SK-N-SH (cell line): ENCODE measurements at regions not wholly inside any gene's neighbourhood (a gene's known extent, or its start where the extent isn't known, plus 50 kb on each side); places are given as distances from the start of the nearest gene placed in this dataset.

Experiments used
- CTCF ChIA-PET: fragments of 300-600, 350-600 bp; formaldehyde crosslinking; extraction: SDS; loops from one replicate; lab custom pipeline; 2021; lab: Yijun Ruan, JAX
- POLR2A ChIA-PET: fragments of 350-600 bp; sonication (Branson Sonifier 250); formaldehyde crosslinking; extraction: SDS; loops from one replicate; lab custom pipeline; 2020; ENCODE audit warnings: antibody characterized with exemption, inconsistent platforms; lab: Yijun Ruan, JAX
- DNase-seq: peaks from one replicate; pipeline ENCODE4 v3.0.0; 2012
- H2AFZ ChIP-seq: fragments of 200-600 bp; sonication (generic); 2 replicates; pipeline ENCODE4 v1.8.1; 2016; ENCODE audit warnings: antibody characterized with exemption, mild to moderate bottlenecking, low read depth
- H3F3A ChIP-seq: fragments of 200-600 bp; sonication (generic); replicated peaks from 2 replicates; pipeline ENCODE3; 2016; ENCODE audit warnings: antibody characterized with exemption, mild to moderate bottlenecking; ENCODE audit not compliant: insufficient read depth
- H3K27ac ChIP-seq, 2 experiments: fragments of 200-500 bp in 1 of 2; fragments of 200-600 bp in 1 of 2; sonication (Bioruptor generic) in 1 of 2; sonication (generic), shearing (Covaris generic) in 1 of 2; 2 replicates each; pipeline versions ENCODE4 v1.5.1 to v1.6.1; 2014 to 2016; ENCODE audit warnings: low read depth in 2 of 2, inconsistent platforms in 1 of 2, low read length in 1 of 2, mild to moderate bottlenecking in 1 of 2, mixed read lengths in 1 of 2
- H3K27me3 ChIP-seq: fragments of 200-600 bp; sonication (generic), shearing (Covaris generic); 2 replicates; pipeline ENCODE4 v1.6.1; 2016; ENCODE audit warnings: mixed run types; ENCODE audit not compliant: insufficient read depth
- H3K36me3 ChIP-seq, 2 experiments: fragments of 200-500 bp in 1 of 2; fragments of 200-600 bp in 1 of 2; sonication (Bioruptor generic) in 1 of 2; sonication (generic) in 1 of 2; replicated peaks in 1 of 2; 2 replicates each; pipeline versions ENCODE3 to v1.5.1; 2014 to 2016; ENCODE audit warnings: low read length in 1 of 2, mild to moderate bottlenecking in 1 of 2; ENCODE audit not compliant: insufficient read depth in 2 of 2, control insufficient read depth in 1 of 2
- H3K4me1 ChIP-seq, 2 experiments: fragments of 200-500 bp in 1 of 2; fragments of 200-600 bp in 1 of 2; sonication (Bioruptor generic) in 1 of 2; sonication (generic), shearing (Covaris generic) in 1 of 2; 2 replicates each; pipeline versions ENCODE4 v1.5.1 to v1.6.1; 2014 to 2016; ENCODE audit warnings: low read depth in 1 of 2, low read length in 1 of 2, mixed run types in 1 of 2; ENCODE audit not compliant: insufficient read depth in 2 of 2, control insufficient read depth in 1 of 2
- H3K4me2 ChIP-seq: fragments of 200-600 bp; sonication (generic), shearing (Covaris generic); 2 replicates; pipeline ENCODE4 v1.6.1; 2017; ENCODE audit warnings: mixed run types
- H3K4me3 ChIP-seq, 2 experiments: fragments of 200-500 bp in 1 of 2; fragments of 200-600 bp in 1 of 2; sonication (Bioruptor generic) in 1 of 2; sonication (generic), shearing (Covaris generic) in 1 of 2; 2 replicates each; pipeline versions ENCODE4 v1.5.1 to v1.8.1; 2014 to 2016; ENCODE audit warnings: low read depth in 2 of 2, inconsistent platforms in 1 of 2, low read length in 1 of 2, mild to moderate bottlenecking in 1 of 2, mixed read lengths in 1 of 2, moderate library complexity in 1 of 2
- H3K79me2 ChIP-seq: fragments of 200-600 bp; sonication (generic); 2 replicates; pipeline ENCODE4 v1.8.1; 2017; ENCODE audit warnings: mild to moderate bottlenecking; ENCODE audit not compliant: insufficient read depth
- H3K9ac ChIP-seq: fragments of 200-600 bp; sonication (generic); 2 replicates; pipeline ENCODE4 v1.6.1; 2017; ENCODE audit warnings: mixed run types
- H3K9me2 ChIP-seq: fragments of 200-600 bp; sonication (generic); 2 replicates; pipeline ENCODE4 v1.6.1; 2017; ENCODE audit warnings: mixed run types
- H3K9me3 ChIP-seq: fragments of 200-600 bp; sonication (generic); 2 replicates; pipeline ENCODE4 v1.6.1; 2017; ENCODE audit warnings: mixed run types, mild to moderate bottlenecking, moderate library complexity
- H4K20me1 ChIP-seq: fragments of 200-600 bp; sonication (generic); 2 replicates; pipeline ENCODE4 v1.6.1; 2017; ENCODE audit warnings: mild to moderate bottlenecking, mixed run types; ENCODE audit not compliant: insufficient read depth
- EP300 ChIP-seq, 2 experiments: IDR thresholded peaks; 2 replicates each; pipeline versions ENCODE4 v1.4.0 to v1.6.1; 2012; ENCODE audit warnings: borderline replicate concordance in 1 of 2, low read depth in 1 of 2, low read length in 1 of 2
- FOXM1 ChIP-seq: IDR thresholded peaks from 2 replicates; pipeline ENCODE4 v1.4.0; 2012; ENCODE audit warnings: low read depth, mild to moderate bottlenecking
- GABPA ChIP-seq: IDR thresholded peaks from 2 replicates; pipeline ENCODE4 v1.4.0; 2012; ENCODE audit warnings: low read depth, mild to moderate bottlenecking
- GATA2 ChIP-seq: sonication (generic); formaldehyde crosslinking; IDR thresholded peaks from 2 replicates; pipeline ENCODE4 v1.5.0; 2020; ENCODE audit warnings: mild to moderate bottlenecking, missing genetic modification reagents
- MAX ChIP-seq: IDR thresholded peaks from 2 replicates; pipeline ENCODE4 v1.4.0; 2012; ENCODE audit warnings: low read depth
- MXI1 ChIP-seq: IDR thresholded peaks from 2 replicates; pipeline ENCODE4 v1.6.1; 2012; ENCODE audit warnings: mild to moderate bottlenecking, low read depth, low read length, improper control_type of control experiment
- NFIC ChIP-seq: IDR thresholded peaks from 2 replicates; pipeline ENCODE4 v1.4.0; 2012; ENCODE audit warnings: borderline replicate concordance
- NRF1 ChIP-seq: IDR thresholded peaks from 2 replicates; pipeline ENCODE4 v1.6.1; 2012; ENCODE audit warnings: low read depth, mild to moderate bottlenecking, low read length
- PBX3 ChIP-seq: IDR thresholded peaks from 2 replicates; pipeline ENCODE4; 2012
- POLR2AphosphoS5 ChIP-seq: IDR thresholded peaks from 2 replicates; pipeline ENCODE4 v1.6.1; 2012; ENCODE audit warnings: low read depth, low read length
- RAD21 ChIP-seq: IDR thresholded peaks from 2 replicates; pipeline ENCODE4 v1.6.1; 2012; ENCODE audit warnings: mild to moderate bottlenecking, low read length
- RCOR1 ChIP-seq: fragments of 150-350 bp; IDR thresholded peaks from 2 replicates; pipeline ENCODE4 v1.6.1; 2017; ENCODE audit warnings: antibody characterized with exemption, low read length
- SIN3A ChIP-seq: IDR thresholded peaks from 2 replicates; pipeline ENCODE4 v1.6.1; 2012; ENCODE audit warnings: low read depth, mild to moderate bottlenecking, low read length, moderate library complexity, borderline replicate concordance
- YY1 ChIP-seq: IDR thresholded peaks from 2 replicates; pipeline ENCODE4 v1.4.0; 2012; ENCODE audit warnings: low read depth, mild to moderate bottlenecking
- WGBS: methylation state at CpG from one replicate; pipeline ENCODE4 v1.1.6; 2017; ENCODE audit warnings: low lambda C conversion rate; 5-methylcytosine and 5-hydroxymethylcytosine counted together
- TF ChIP-seq, protein P1 (sequence below): fragments of 200-600 bp; sonication (generic); IDR thresholded peaks from 2 replicates; pipeline ENCODE4 v1.6.1; 2017; ENCODE audit warnings: antibody characterized with exemption, mild to moderate bottlenecking, moderate library complexity

DNA sequence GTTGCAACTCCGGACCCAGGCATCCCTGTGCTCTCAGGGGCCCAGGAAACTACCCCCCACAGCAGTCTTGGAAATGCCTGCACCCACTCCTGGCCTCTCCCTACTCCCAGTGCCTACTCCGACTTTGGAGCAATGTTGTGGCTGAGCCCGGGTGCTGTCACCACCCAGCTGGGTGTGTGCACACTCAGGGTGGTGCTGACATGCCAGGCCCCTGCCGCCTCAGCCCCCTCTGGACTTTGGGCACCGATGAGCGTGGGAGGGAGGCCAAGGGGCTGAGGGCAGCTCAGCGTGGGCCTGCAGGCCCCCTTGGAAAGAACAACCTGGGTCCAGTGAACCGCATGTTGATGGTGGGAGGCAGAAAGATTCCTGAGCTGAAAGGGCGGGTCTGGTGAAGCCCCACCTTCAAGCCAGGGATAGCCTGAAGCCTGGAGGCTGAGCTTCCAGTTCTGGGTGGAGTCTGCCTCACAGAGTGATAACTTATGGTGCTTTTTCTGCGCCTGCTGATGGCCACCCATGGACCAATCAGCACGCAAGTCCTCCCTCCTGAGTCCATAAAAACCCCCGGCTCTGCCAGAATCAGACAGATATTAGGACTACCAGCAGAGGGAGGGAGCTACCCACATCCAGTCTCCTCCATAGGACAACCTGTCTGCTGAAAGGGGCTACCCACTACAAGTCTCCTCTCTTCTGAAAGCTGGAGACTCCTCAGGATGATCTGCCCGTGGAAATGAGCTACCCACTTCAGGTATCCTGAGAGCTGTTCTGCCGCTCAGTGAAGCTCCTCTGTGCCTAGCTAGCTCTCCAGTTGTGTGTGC lies 380.4 kb upstream of the SORCS1 start:
- Histone ChIP-seq H3K9ac (no peak overlapping the region), H3K9me2 (no peaks in the 10 kb centered on the region), H3K36me3 (no peaks in the 10 kb centered on the region), H2AFZ (no peak overlapping the region), H3F3A (peaks cover 13% of the 10 kb centered on the region), H3K27me3 (no peaks in the 10 kb centered on the region), H3K79me2 (no peaks in the 10 kb centered on the region), H3K27ac (peak overlapping the region in 1 of 2 experiments; percentile 79; a peak in 1 of 4 replicates), H3K4me3 (no peak overlapping the region), H3K9me3 (no peaks in the 10 kb centered on the region), H3K4me1 (peaks cover 0 to 16% of the 10 kb centered on the region in 2 experiments; a peak in 2 of 4 replicates), H4K20me1 (no peaks in the 10 kb centered on the region), H3K4me2 (peak overlapping the region; percentile 68; the same call in 1 of the 2 replicates)
- CTCF ChIA-PET: interaction anchor here (0.8 to 1.7 kb wide), 5 partner anchors 11 to 375 kb away, joined by 3 to 4 read pairs (median 4); no protein-coding TSS in a partner anchor
- 64% methylated on average over 14 of the region's 14 CpGs for WGBS
- TF ChIP-seq MXI1 (no peak), RAD21 (peak; percentile 19; the same call in 1 of the 2 replicates)
- TF ChIP-seq, protein P1, sequence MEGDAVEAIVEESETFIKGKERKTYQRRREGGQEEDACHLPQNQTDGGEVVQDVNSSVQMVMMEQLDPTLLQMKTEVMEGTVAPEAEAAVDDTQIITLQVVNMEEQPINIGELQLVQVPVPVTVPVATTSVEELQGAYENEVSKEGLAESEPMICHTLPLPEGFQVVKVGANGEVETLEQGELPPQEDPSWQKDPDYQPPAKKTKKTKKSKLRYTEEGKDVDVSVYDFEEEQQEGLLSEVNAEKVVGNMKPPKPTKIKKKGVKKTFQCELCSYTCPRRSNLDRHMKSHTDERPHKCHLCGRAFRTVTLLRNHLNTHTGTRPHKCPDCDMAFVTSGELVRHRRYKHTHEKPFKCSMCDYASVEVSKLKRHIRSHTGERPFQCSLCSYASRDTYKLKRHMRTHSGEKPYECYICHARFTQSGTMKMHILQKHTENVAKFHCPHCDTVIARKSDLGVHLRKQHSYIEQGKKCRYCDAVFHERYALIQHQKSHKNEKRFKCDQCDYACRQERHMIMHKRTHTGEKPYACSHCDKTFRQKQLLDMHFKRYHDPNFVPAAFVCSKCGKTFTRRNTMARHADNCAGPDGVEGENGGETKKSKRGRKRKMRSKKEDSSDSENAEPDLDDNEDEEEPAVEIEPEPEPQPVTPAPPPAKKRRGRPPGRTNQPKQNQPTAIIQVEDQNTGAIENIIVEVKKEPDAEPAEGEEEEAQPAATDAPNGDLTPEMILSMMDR: peak; percentile 15; the same call in 1 of the 2 replicates
- POLR2A ChIA-PET: no interaction called here
- peak; percentile 27 for DNase-seq

- DNase-seq: no peak
- WGBS: 73% methylated on average over 5 of the region's 5 CpGs
- H3K36me3 ChIP-seq: no peaks in the 10 kb centered on the region
These were observed 378.1 kb upstream of the SORCS1 start for GRCh38 chr10:107542607-107543006.

GRCh38 chr10:107542016-107542415 lies 377.5 kb upstream of the SORCS1 start:
- H3K27me3 ChIP-seq: no peaks in the 10 kb centered on the region
- POLR2A ChIA-PET: no interaction called here

More at GRCh38 chr10:107542607-107543006, 378.1 kb upstream of the SORCS1 start:
- Histone ChIP-seq H3K27ac (no peak overlapping the region), H3K9me2 (no peaks in the 10 kb centered on the region), H3K9me3 (no peaks in the 10 kb centered on the region; the same call in 1 of the 2 replicates), H3K9ac (no peak overlapping the region), H3K27me3 (no peaks in the 10 kb centered on the region), H3K79me2 (no peaks in the 10 kb centered on the region), H3F3A (peaks cover 13% of the 10 kb centered on the region), H3K4me2 (no peak overlapping the region), H2AFZ (no peak overlapping the region), H4K20me1 (no peaks in the 10 kb centered on the region), H3K4me1 (peaks cover 0 to 16% of the 10 kb centered on the region in 2 experiments; a peak in 2 of 4 replicates), H3K4me3 (no peak overlapping the region)
- POLR2A ChIA-PET: no interaction called here
- CTCF ChIA-PET: interaction anchor here (1.0 kb wide), 1 partner anchor 33 kb away, joined by 3 read pairs; no protein-coding TSS in a partner anchor
- TF ChIP-seq FOXM1: no peak
- no peak for TF ChIP-seq EP300 (IDR thresholded peaks at IDR 0.05; ENCODE audit: borderline replicate concordance in 1 of 2, low read depth in 1 of 2, low read length in 1 of 2)

More at GRCh38 chr10:107542016-107542415, 377.5 kb upstream of the SORCS1 start:
- no peak overlapping the region for H3K27ac ChIP-seq
- peaks cover 12% of the 10 kb centered on the region for H3F3A ChIP-seq
- TF ChIP-seq GATA2 (CRISPR knock-in tag) (no peak), PBX3 (no peak), MAX (no peak), NFIC (no peak), POLR2AphosphoS5 (no peak), NRF1 (no peak), GABPA (no peak), RCOR1 (no peak), YY1 (no peak), SIN3A (no peak)
- H4K20me1 ChIP-seq: no peaks in the 10 kb centered on the region
- CTCF ChIA-PET: interaction anchor here (1.0 kb wide), 1 partner anchor 34 kb away, joined by 3 read pairs; no protein-coding TSS in a partner anchor
- H3K9me3 ChIP-seq: no peaks in the 10 kb centered on the region; the same call in 1 of the 2 replicates
- DNase-seq: no peak
- H2AFZ ChIP-seq: no peak overlapping the region
- no peak overlapping the region for H3K4me2 ChIP-seq
- WGBS: 61% methylated on average over 1 of the region's 1 CpG
- H3K4me3 ChIP-seq: no peak overlapping the region
- H3K4me1 ChIP-seq: peaks cover 0 to 15% of the 10 kb centered on the region in 2 experiments; a peak in 2 of 4 replicates
- H3K36me3 ChIP-seq: no peaks in the 10 kb centered on the region
- no peaks in the 10 kb centered on the region for H3K9me2 ChIP-seq
- no peaks in the 10 kb centered on the region for H3K79me2 ChIP-seq
- no peak overlapping the region for H3K9ac ChIP-seq
